Stimulated activated CD4-positive, alpha-beta T cell treated with anti-CD3 and anti-CD28 coated beads, Interleukin-2, amount 100 ng/mL, for 48 hours (primary cell): ENCODE measurements at regions not wholly inside any gene's neighbourhood (a gene's known extent, or its start where the extent isn't known, plus 50 kb on each side); places are given as distances from the start of the nearest gene placed in this dataset.

Experiments used
- DNase-seq, 2 donors: peaks; one replicate each; pipeline ENCODE4 v3.0.0-alpha.2; 2020

DNA sequence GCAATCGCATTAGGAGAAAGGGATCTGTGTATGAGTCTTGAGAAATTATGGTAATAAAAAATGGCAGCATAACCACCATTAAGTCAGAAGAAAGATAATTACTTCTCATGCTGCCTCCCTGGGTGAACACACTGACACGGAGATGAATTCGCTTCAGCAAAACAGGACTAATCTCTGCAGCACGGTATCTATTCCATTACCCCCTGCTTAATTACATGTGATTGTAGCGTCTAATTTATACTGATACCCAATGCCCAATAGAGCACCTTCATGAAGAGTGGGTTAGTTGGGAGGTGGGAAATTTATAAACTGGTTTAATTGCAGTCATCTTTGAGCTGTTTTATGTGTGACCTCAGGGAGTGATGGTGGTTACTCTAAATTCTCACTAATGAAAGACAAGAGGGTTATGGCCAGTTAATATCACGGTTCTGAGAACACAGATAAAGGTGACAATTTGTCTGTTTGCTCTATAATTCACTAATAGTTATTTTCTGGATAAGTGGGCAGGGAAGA, 476.2 kb upstream of the SULF2 start:
- DNase-seq: no peak

DNA sequence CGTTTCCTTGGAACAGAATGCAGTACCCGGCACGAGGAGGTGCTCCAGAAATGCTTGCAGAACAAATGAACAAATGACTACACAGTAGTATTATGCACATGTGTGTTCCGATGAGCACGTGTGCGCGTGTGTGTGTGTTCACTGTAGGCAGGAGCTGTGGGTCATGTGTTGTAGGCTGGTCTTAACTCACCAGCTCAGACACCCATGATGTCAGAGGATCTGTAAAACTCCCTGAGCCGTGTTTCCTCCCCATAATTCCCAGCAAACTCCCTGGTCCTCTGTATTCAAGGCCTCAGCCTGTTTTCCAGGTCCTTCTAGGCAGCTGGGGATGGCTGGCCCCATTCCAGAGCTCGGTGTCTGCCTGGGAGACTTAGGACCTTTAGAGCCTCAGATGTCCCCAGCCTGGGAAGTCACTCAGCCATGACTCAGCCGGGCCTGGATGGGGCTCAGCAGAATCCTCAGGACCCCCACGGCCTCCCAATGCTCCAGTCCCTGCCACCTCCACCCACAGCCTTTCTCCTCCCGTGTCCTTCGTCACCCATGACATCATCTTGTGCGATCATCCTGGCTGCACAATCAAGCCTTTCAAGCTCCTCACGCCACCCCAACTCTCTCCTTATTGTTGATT, 475.0 kb upstream of the SULF2 start:
- DNase-seq: no peak

DNA sequence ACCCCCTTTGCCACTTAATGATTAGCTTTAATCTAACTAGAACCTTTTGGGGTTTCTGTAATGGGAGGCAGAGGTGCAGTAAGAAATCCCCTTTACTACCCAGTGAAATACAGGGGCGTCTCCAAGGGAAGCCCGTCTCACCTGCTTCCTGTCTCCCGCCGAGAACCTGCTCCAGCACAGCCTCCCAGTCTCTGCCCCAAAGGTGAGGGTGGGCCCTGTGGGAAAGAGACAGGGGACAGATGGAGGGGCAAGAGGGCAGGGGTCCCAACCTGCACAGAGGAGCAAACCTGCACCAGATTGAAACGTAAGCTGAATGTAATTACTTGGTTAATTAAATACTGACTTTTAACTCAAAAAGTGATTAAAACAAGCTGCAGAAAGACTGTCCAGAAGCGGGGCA, 474.2 kb upstream of the SULF2 start:
- DNase-seq: no peak

DNA sequence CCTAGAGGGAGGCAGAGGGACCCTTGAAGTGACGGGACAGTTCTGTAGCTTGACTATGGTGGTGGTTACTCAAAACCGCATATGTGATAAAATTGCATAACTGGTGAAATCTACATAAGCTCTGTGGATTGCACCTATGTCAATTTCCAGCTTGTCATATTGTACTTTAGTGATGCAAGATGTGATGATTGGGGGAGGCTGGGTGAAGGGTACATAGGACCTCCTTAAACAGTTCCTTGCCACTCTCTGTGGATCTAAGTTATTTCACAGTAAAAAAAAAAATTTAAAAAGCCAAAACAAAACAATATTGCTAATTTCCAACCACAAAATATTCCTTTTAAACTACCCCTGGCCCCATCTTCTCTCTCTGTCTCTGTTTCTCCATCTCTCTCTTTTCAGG, 472.6 kb upstream of the SULF2 start:
- no peak for DNase-seq

DNA sequence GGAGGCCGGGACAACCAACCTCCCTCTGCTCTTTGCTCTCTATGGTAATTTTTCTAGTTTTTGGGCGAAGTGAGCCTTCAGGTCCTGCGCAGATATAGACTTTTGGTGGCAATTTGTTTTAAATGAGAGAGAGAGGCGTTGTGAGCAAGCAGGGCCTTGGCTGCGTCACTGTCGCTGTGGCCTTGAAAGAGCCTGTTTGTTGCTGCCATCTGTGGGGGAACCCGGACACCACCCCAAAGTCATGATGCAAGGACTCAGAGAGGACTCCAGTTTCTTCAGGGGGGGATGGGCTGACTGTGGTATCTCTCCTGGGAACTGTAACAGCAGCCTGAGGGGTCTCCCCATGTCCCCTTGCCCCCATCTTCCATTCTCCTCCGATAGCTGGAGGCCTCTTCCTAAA, 462.7 kb upstream of the SULF2 start:
- no peak for DNase-seq

DNA sequence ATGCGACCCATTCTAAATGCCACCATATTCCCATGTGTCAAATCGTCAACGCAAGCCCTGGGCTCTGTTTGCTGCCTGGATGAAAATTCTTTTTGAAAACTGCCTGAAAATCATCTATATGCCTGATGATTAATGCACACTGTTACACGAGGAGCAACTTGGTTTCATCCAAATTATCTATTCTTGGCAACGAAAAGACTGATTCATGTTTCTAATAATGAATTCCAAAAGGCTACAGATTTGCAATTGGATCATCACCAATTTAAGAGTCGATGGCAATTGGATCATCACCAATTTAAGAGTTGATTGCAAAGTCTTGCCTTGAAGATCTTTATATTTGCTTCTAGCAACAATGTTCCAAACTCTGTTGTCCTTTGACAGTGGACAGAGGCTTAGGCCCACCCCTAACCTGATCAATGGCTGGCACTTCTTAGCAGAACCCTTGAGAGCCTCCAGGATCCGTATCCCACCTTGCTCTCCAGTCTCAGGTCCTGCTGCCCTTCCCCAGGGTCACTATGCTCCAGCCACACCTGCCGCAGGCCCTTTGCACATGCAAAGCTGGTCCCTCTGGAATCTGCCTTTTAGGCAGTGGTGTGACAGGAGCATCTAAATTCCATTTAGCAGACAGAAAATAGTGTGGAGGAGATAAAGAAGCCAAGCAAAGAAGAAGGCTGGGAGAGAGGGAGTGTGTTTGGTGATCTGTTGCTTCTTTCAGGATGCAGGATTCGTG, 460.9 kb upstream of the SULF2 start:
- no peak for DNase-seq

DNA sequence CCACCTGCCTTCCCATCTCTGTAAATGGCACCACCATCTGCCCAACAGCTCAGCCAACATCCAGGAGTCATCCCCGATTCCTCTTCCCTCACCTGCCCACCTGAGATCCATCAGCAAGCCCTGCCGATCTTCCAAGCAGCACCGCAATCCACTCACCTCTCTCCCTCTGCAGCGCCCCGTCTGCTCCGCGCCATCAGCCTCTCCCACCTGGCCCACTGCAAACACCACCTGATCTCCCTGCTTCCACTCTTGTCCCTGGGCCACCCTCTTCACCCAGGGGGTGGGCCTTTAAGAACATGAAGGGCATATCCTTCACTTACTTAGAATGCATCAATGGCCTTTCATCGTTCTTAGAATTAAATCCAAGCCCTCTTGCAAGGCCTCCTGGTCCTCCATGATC, 457.3 kb upstream of the SULF2 start:
- DNase-seq: no peak

DNA sequence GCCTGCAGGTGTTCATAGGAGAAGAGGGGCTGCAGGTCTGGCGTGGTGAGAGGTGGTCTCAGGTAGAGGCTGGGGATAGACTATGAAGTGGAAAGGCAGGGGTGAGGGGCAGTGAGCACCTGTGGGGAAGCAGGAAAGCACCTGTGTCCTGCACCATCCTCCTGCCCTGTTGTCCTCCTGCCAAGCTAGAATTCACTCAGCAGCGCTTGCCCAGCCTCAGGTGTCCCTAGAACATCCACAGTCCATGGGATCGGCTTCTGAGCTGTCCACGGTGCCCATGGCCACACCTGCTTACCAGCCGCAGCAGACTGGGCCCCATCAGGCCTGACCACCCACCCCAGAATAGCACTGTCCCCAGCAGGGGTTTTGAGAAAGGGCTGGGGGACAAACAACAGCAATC, 456.2 kb upstream of the SULF2 start:
- no peak for DNase-seq

DNA sequence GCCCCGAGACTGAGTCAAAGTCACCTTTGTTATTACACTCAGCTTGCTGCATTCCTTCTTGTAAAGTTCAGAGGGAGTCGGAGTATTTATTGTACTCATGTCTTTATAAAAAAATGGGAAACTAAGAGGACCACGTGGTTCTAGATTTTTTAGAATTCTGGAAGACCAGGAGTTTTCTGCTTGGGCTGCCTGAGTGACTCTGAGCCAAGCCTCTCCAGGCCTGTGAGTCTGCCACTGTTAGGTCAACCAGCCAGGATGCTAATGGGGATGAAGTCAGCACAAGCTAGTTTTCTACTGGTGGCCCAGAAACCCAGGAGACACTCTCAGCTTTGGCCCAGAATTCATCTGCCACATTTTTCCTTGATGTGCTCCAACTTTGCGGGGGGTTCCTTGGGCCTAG, 453.5 kb upstream of the SULF2 start:
- DNase-seq: no peak

DNA sequence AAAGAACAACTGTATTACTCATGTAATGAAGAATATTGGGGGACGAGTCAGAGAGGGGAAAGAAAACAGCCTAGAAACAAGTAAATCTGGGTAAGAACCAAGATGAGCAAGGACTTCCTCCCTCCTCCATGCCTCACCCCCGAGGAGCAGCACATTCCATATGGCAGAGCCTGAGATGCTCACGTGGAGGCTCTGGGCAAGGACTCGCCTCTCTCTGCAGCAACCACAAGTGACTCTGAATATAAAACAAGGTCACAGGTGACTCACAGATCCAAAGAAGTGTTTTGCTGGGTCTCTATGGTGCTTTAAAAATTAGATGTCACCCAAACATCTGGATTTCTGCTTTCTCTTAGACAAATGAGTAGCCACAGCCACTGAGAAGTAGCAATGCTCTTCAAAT, 453.0 kb upstream of the SULF2 start:
- no peak for DNase-seq

DNA sequence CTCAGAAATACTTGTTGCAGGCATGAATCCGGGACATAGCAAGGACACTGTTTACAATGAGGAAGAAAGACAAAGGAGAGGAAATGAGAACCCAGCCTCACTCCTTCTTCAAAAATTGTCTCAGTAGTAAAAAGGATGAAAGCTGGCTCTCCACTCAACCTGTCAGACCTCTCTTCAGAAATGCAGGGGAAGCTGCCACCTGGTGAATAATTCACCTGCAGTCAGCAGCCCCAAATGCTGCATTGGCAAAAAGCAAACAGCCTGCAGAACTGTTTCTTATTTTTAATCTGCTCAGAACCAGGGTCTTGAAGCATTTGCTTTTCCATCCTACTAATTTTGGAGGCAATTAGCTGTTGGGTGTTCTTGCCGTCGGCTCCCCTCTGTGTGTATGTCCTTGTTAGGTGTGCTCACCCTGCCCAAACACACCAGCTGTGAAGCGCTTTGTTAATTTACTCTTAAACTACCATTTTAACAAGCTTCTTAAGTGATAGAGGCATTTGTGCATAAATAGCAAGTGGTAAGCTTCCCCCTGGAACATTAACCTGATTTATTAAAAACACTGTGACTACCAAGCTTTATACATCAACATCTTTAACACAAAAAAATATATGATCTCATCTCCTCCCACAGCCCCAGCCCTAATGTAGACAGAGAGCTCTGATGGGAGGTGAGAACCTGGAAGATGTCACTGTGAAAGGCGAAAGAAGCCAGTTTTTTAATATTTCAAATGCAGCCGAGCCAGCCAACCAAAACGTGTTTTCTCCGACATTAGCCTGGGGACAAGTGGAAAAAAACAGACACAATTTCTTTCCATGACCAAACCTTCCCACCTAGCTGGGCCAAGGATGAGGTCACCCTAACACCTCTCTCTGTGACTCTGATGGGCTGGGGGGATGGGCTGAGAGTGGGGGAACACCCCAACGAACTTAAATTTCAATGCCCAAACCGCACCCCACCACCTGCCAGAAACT, 451.0 kb upstream of the SULF2 start:
- DNase-seq: no peak

DNA sequence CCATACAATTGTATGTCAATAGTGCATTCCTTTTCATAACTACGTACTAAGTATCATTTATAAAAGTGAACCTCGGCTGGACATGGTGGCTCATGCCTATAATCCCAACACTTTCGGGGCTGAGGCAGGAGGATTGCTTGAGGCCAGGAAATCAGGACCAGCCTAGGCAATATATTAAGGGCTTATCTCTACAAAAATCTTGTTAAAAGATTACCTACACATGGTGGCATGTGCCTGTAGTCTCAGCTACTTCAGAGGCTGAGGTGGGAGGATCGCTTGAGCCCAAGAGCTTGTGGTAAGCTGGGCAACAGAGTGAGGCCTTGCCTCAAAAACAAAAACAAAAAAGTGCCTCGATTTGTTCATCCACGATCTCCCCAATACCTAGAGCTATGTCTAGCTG, 449.7 kb upstream of the SULF2 start:
- DNase-seq: no peak

DNA sequence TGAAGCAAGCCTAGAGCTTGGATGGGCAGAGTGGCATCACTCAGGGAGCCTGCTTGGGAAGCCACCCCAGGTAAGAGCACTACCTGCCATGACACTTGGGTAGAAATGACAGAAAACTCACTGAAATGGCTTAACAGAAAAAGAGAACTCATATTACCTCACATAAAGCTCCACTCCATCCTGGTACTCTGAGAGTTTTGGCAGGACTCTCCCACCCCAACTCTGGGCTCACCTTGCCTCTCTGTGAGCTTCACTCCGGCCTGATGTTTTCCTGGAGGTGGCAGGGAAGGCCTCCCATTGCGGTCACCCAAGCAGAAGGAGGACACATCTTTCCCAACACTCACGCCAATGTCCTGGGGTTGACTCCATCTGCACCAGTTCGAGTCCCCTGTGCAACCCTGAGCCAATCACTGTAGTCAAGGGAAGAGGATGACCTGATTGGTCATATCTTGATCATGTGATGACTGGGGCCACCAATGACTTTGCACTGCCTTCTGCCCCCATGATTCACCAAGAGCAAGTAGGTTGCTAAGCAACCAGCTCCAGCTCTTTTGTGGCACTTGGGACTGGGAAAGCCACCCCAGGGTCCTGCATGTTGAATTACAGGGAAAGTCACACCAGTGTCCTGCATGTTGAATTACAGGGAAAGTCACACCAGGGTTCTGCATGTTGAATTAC, 446.1 kb upstream of the SULF2 start:
- no peak for DNase-seq

DNA sequence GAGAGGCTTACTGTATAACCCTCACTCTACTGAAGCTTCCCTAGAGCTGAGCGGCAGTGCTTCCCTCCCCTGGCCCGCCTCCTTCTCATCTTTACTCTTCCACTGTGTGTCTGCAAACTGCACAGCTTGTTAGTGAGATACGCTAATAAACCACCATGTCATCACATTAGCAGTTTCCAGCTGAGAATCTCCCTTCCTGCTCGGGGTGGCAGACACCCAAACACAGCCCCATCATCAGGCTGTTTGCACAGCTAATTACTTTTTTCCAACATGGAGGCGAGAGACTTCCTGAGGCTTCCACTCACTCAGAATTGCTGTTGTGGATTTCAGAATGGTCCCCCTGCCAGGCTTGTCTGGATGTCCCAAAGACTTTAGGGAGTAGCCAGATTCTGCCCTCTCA, 444.9 kb upstream of the SULF2 start:
- no peak for DNase-seq

DNA sequence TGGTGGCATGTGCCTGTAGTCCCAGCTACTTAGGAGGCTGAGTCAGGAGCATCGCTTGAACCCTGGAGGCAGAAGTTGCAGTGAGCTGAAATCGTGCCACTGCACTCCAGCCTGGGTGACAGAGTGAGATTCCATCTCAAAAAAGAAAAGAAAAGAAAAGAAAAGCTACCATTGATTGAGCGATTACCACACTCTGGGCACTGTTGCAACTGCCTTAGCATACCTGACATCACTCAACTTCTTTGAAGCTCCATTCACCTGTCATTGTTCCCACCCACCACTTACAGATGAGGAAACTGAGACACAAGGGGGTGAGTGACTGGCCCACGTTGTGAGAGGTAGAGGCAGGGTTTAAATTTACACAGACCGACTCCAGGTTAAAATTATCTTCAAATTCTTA, 442.1 kb upstream of the SULF2 start:
- DNase-seq: no peak

DNA sequence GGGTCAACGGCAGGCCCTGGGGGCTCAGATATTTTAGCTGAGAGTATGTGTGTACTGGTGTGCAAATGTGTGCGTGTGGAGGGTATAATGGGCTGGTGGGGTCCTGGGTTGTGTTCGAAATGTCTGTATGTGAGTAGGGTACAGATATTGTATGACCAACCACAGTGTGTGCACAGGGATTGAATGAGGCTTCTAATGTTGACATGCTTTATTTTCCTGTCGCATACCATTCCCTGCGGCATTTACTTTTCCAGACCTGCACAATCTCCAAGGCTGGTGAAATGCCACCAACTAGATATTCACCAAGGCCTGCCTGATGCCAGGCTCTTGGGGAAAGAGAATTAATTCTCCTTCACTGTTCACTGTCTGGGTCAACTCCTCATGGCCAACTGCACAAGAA, 441.4 kb upstream of the SULF2 start:
- DNase-seq: no peak

DNA sequence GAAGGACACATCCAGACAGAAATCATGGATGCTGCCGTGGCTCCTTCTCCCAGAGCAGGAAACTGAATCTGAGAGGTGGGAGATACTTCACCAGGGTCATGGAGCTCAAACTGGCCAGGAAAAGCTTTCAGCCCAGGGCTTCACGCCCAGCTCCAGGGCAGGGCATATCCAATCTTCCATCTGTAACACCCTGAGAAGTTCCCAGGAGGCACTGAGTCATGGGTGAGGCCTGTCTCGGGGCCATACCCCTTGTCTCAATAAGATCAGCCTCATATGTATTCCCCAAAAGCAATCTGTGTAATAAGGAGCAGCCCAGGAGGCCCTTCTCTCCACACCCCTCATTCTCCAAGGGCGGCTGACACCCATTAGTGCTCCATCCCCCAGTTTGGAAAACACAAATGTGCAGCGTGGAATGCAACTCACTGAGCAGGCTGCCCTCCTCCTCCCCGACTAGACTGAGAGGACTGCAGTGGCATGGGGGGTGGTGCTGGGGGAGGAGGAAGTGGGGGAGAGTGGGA, 439.3 kb upstream of the SULF2 start:
- DNase-seq: no peak

DNA sequence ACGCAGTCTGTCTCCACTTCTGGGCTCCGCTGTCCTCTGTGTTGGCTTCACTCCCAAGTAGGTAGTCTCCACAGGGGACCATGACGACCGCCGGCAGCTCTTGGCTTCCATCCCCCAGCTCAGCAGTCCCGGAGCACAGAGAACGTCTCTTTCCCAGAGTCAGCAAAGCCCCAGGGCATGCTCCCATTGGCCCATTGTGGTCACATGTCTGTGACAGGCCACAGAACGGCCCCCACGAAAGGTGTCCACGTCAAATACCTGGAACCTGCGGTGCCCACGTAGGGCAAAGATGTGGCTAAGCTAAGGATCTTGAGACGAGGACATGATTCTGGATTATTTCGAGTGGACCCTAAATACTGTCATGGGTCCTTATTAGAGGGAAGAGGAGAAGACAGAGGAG, 438.4 kb upstream of the SULF2 start:
- no peak for DNase-seq

DNA sequence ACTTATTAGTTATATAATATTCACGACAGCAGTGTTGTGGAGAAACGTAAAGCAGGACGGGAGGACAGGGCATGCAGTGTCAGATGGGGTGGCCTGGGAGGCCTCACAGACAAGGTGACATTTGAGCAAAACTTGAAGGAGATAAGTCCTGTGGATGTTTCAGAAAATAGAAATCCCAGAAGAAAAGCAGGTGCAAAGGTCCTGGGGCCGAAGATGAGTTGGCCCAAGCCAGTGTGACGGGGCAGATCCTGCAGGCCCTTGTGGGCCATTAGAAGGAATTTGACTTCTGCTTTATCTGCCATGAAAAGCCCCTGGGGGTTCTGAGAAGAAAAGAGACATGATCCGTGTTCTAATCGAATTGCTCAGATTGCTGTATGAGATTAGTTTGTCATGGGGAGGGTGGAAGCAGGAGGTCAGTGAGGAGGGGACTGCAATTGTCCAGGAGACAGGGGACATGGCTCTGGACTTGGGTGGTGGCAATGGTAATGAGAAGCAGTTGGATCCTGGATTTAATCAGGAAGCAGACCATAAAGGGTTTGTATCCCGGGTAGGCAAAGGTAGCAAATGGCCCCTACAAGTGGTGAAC, 437.4 kb upstream of the SULF2 start:
- no peak for DNase-seq

DNA sequence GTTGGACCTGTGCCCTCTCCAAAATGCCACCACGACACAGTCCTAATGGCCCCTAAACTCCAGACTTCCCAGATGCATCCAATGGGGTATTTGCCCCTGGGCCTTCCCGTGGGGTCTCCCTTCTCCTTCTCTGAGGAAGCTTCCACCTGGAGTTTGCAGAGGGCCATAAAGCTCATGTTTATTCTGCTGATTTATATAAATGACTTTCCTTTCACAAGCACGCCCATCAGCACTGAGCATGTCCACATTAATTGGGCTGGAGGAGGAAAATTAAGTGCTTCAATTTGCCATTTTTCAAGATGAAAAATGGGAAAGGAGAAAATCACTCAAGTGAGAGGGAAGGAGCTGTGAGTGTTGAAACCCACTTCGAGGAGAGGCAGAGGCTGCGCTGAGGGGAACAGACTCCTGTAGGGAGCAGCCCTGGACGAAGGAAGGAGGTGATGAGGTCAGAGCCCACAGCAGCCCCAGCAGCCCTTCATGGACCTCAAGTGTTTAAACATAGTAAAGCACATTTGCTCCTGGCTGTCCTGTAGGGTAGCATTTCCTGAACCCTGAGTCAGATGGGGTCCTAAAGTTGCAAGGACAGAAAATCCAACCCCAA, 434.9 kb upstream of the SULF2 start:
- DNase-seq: no peak

DNA sequence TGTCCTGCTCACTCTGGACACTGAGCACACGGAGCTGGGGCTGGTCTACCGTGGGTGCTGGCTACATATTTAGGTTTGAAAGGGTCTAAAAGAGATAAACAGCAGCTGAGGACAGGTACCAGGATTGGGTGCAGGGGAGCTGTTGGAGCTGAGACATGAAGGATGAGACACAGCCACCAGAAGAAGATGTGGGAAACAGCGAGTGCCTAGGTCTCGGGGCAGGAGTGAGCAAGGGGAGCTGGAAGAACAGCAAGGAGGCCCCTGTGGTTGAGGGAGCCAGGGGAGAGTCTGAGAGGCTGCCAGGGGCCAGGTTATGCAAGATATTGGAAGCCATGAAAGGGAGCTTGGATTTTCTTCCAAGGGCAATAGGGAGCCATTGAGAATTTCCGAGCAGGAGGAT, 434.0 kb upstream of the SULF2 start:
- no peak for DNase-seq

DNA sequence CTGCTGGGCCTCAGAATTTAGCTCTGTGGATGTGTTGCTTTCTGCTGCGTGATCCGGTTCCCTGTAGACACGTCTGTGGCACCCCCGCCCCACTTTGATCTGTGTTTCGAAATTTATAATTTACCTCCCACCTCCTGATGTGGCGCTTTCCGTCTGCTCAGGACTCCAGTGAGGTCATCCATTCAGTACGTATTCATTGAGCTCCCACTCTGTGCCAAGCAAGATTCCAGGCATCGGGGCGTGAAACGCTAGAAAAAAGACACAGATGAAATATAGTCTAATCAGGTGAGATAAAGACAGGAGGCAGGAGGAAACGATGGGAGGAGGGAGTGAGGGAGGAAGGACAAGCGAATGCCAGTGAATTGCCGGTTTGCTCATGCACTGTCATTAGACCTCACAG, 431.9 kb upstream of the SULF2 start:
- no peak for DNase-seq
